ENCODE measurements at regions not wholly inside any gene's neighbourhood (a gene's known extent, or its start where the extent isn't known, plus 50 kb on each side); places are given as distances from the start of the nearest gene placed in this dataset.
"Not testable (repeated sequence)": the region's sequence is repeated elsewhere in the genome, so short reads cannot be mapped to it uniquely, and the experiment has no call there.

- H4K20me1 ChIP-seq (replicated peaks; ENCODE audit: control insufficient read depth, insufficient read depth, low read length); H3K9ac ChIP-seq (ENCODE audit: insufficient read depth in 1 of 2, low read depth in 2 of 2, low read length in 2 of 2); intact Hi-C loops (cut with micrococcal nuclease); CTCF ChIA-PET (ENCODE audit: low intra/inter-chr PET ratio); H3K4me1 ChIP-seq (replicated peaks in 1 of 2; ENCODE audit: control insufficient read depth in 2 of 2, insufficient read depth in 2 of 2, low read length in 2 of 2); H3K79me2 ChIP-seq (ENCODE audit: control insufficient read depth, insufficient read depth, low read length); H3K9me3 ChIP-seq (replicated peaks; ENCODE audit: control insufficient read depth, insufficient read depth, low read depth, low read length); POLR2A ChIA-PET; H3K4me3 ChIP-seq; DNase-seq (ENCODE audit: extremely low read depth in 1 of 4, low spot score in 3 of 4); H3K9me1 ChIP-seq (ENCODE audit: control insufficient read depth, insufficient read depth, low read length); ATAC-seq; H2AFZ ChIP-seq (ENCODE audit: low read depth, low read length); H3K27me3 ChIP-seq (ENCODE audit: control insufficient read depth in 2 of 2, insufficient read depth in 2 of 2, low read length in 2 of 2); H3K27ac ChIP-seq (ENCODE audit: extremely low read depth, low read depth, low read length); H3K36me3 ChIP-seq (ENCODE audit: control insufficient read depth, insufficient read depth, low read length); H3K4me2 ChIP-seq (ENCODE audit: insufficient read depth, low read length); FAIRE-seq: not testable (repeated sequence)
- 43% methylated on average over 5 of the region's 5 CpGs for WGBS (ENCODE audit: insufficient coverage, low coverage, missing lambda C conversion rate)
- TSS peak; percentile 35 for BruUV-seq (replicated peaks)
- in situ Hi-C loops (cut with MboI), result loop anchor here (5.0 to 10.0 kb wide), 2 partner anchors 520 to 683 kb away; no protein-coding TSS in a partner anchor
- peak; percentile 48 for TF ChIP-seq RFX1 (IDR thresholded peaks at IDR 0.05)
Observed at GRCh38 chr13:18211752-18212560, 969.7 kb downstream of the TUBA3C start.

- DNase-seq (ENCODE audit: extremely low read depth in 1 of 4, low spot score in 3 of 4), result not testable (repeated sequence)
Observed at GRCh38 chr13:18204614-18205178, 976.9 kb downstream of the TUBA3C start.

GRCh38 chr13:18195365-18195678, 986.3 kb downstream of the TUBA3C start:
- not testable (repeated sequence) for H4K20me1 ChIP-seq (replicated peaks; ENCODE audit: control insufficient read depth, insufficient read depth, low read length)

More at GRCh38 chr13:18204614-18205178, 976.9 kb downstream of the TUBA3C start:
- H3K4me1 ChIP-seq (replicated peaks in 1 of 2; ENCODE audit: control insufficient read depth in 2 of 2, insufficient read depth in 2 of 2, low read length in 2 of 2); H3K79me2 ChIP-seq (ENCODE audit: control insufficient read depth, insufficient read depth, low read length); H3K4me3 ChIP-seq; BruUV-seq (replicated peaks); H3K36me3 ChIP-seq (ENCODE audit: control insufficient read depth, insufficient read depth, low read length); H3K9me3 ChIP-seq (replicated peaks; ENCODE audit: control insufficient read depth, insufficient read depth, low read depth, low read length); in situ Hi-C loops (cut with MboI); H3K9me1 ChIP-seq (ENCODE audit: control insufficient read depth, insufficient read depth, low read length); H3K9ac ChIP-seq (ENCODE audit: insufficient read depth in 1 of 2, low read depth in 2 of 2, low read length in 2 of 2); FAIRE-seq; intact Hi-C loops (cut with micrococcal nuclease); H2AFZ ChIP-seq (ENCODE audit: low read depth, low read length); H3K4me2 ChIP-seq (ENCODE audit: insufficient read depth, low read length); H4K20me1 ChIP-seq (replicated peaks; ENCODE audit: control insufficient read depth, insufficient read depth, low read length); H3K27ac ChIP-seq (ENCODE audit: extremely low read depth, low read depth, low read length); CTCF ChIA-PET (ENCODE audit: low intra/inter-chr PET ratio); POLR2A ChIA-PET; H3K27me3 ChIP-seq (ENCODE audit: control insufficient read depth in 2 of 2, insufficient read depth in 2 of 2, low read length in 2 of 2): not testable (repeated sequence)
- peak; percentile 69 for TF ChIP-seq TFE3 (CRISPR knock-in tag; IDR thresholded peaks at IDR 0.05)
- ATAC-seq, result peak; percentile 59
- 47% methylated on average over 3 of the region's 4 CpGs for WGBS (ENCODE audit: insufficient coverage, low coverage, missing lambda C conversion rate)

More at GRCh38 chr13:18195365-18195678, 986.3 kb downstream of the TUBA3C start:
- H3K9me1 ChIP-seq (ENCODE audit: control insufficient read depth, insufficient read depth, low read length); FAIRE-seq; H3K4me3 ChIP-seq; DNase-seq (ENCODE audit: extremely low read depth in 1 of 4, low spot score in 3 of 4); H3K27ac ChIP-seq (ENCODE audit: extremely low read depth, low read depth, low read length); H3K4me2 ChIP-seq (ENCODE audit: insufficient read depth, low read length); BruUV-seq (replicated peaks); H3K27me3 ChIP-seq (ENCODE audit: control insufficient read depth in 2 of 2, insufficient read depth in 2 of 2, low read length in 2 of 2); H3K4me1 ChIP-seq (replicated peaks in 1 of 2; ENCODE audit: control insufficient read depth in 2 of 2, insufficient read depth in 2 of 2, low read length in 2 of 2); H3K79me2 ChIP-seq (ENCODE audit: control insufficient read depth, insufficient read depth, low read length); POLR2A ChIA-PET; CTCF ChIA-PET (ENCODE audit: low intra/inter-chr PET ratio); intact Hi-C loops (cut with micrococcal nuclease); H3K9me3 ChIP-seq (replicated peaks; ENCODE audit: control insufficient read depth, insufficient read depth, low read depth, low read length); H3K36me3 ChIP-seq (ENCODE audit: control insufficient read depth, insufficient read depth, low read length); H3K9ac ChIP-seq (ENCODE audit: insufficient read depth in 1 of 2, low read depth in 2 of 2, low read length in 2 of 2); H2AFZ ChIP-seq (ENCODE audit: low read depth, low read length): not testable (repeated sequence)
- WGBS (ENCODE audit: insufficient coverage, low coverage, missing lambda C conversion rate), result 17% methylated on average over 3 of the region's 22 CpGs
- ATAC-seq, result peak; percentile 61
- in situ Hi-C loops (cut with MboI), result loop anchor here (10.0 kb wide), 1 partner anchor 1161 kb away; no protein-coding TSS in a partner anchor

Data from K562 (cell line).